Astrocyte of the spinal cord (primary cell): ENCODE measurements at regions not wholly inside any gene's neighbourhood (a gene's known extent, or its start where the extent isn't known, plus 50 kb on each side); places are given as distances from the start of the nearest gene placed in this dataset.

Source experiments
- DNase-seq: peaks from one replicate; pipeline ENCODE4 v3.0.0; 2011; ENCODE audit warnings: low read depth, low spot score
- H3K4me3 ChIP-seq: 2 replicates; pipeline ENCODE4 v1.5.1; 2011; ENCODE audit warnings: low read depth, mild to moderate bottlenecking, low read length, moderate library complexity
- CTCF ChIP-seq: IDR thresholded peaks from 2 replicates; pipeline ENCODE4 v1.5.1; 2012; ENCODE audit warnings: low read depth, mild to moderate bottlenecking, low read length, inconsistent platforms
- in situ Hi-C: cut with HindIII; loops from 2 replicates; pipeline ENCODE4 v1.10.0; 2017; ENCODE audit warnings: low sequenced_read_pairs

DNA sequence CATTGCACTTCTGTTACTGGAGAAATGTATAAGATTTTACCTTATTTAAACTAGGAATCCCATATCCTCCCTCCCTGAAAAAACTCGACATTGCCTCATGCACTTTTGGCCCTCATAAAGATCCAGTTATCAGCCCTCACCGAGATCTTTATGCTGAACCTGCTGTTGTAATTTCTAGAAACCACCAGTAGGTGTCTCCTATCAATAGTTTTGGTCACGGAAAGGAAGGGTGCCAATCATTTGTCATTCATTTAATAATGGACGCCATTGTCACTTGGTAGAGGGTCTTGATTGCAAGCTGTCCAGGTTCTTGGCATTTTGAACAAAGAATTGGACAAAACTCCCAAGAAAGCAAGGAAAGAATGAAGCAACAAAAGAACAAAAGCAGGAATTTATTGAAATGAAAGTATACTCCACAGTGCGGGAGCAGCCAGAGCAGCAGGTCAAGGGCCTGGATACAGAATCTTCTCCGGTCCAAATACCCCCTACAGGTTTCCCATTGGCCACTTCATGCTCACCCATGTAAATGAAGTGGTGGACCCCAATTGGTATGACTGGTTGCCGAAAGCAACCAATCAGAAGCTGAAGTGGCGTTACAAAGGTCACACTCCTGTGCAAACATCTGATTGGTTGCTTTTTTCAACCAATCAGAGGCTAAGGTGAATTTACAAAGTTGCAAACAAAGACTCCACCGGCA lies 524.3 kb downstream of the PSAT1 start:
- DNase-seq = peak; percentile 43
- TF ChIP-seq CTCF = peak; percentile 68
- H3K4me3 ChIP-seq = no peak overlapping the region
- in situ Hi-C loops = no loop called here

GRCh38 chr9:78826527-78826926 lies 529.6 kb downstream of the PSAT1 start:
- TF ChIP-seq CTCF = no peak
- no peak for DNase-seq
- H3K4me3 ChIP-seq = no peak overlapping the region
- in situ Hi-C loops = no loop called here

- in situ Hi-C loops = no loop called here
- TF ChIP-seq CTCF = no peak
- no peak for DNase-seq
- no peak overlapping the region for H3K4me3 ChIP-seq
Observed at GRCh38 chr9:78828521-78828920, 531.6 kb downstream of the PSAT1 start.

- no peak for TF ChIP-seq CTCF
- in situ Hi-C loops = no loop called here
- H3K4me3 ChIP-seq = no peak overlapping the region
- DNase-seq = no peak
Observed at GRCh38 chr9:78830301-78830700, 533.4 kb downstream of the PSAT1 start.

GRCh38 chr9:78831726-78832125 lies 534.8 kb downstream of the PSAT1 start:
- in situ Hi-C loops = no loop called here
- TF ChIP-seq CTCF = no peak
- H3K4me3 ChIP-seq = no peak overlapping the region
- DNase-seq = no peak

GRCh38 chr9:78835928-78836450 lies 539.1 kb downstream of the PSAT1 start:
- no peak overlapping the region for H3K4me3 ChIP-seq
- no peak for DNase-seq
- no peak for TF ChIP-seq CTCF
- in situ Hi-C loops = no loop called here
